ENCODE measurements at regions not wholly inside any gene's neighbourhood (a gene's known extent, or its start where the extent isn't known, plus 50 kb on each side); places are given as distances from the start of the nearest gene placed in this dataset.

GRCh38 chr2:67671464-67672450 is 274.6 kb downstream of the ETAA1 start:
- Histone ChIP-seq H3K27ac (ENCODE audit: low read depth, low read length) (no peak overlapping the region), H3K4me3 (ENCODE audit: low read depth in 1 of 5, low read length in 5 of 5) (no peak overlapping the region), H3K9ac (ENCODE audit: low read length in 5 of 5) (no peak overlapping the region), H3K4me1 (ENCODE audit: control insufficient read depth in 5 of 5, insufficient read depth in 5 of 5, low read length in 5 of 5) (peaks cover 0 to 8% (median 0%) of the 10 kb centered on the region in 5 donors), H3K27me3 (ENCODE audit: control insufficient read depth in 5 of 5, insufficient read depth in 4 of 5, low read length in 5 of 5) (no peaks in the 10 kb centered on the region), H3K36me3 (ENCODE audit: control insufficient read depth in 5 of 5, insufficient read depth in 5 of 5, low read length in 5 of 5) (no peaks in the 10 kb centered on the region), H3K9me3 (ENCODE audit: control insufficient read depth in 5 of 5, low read length in 5 of 5) (no peaks in the 10 kb centered on the region)

GRCh38 chr2:67674668-67675067 is 277.5 kb downstream of the ETAA1 start:
- Histone ChIP-seq H3K9ac (ENCODE audit: low read length in 5 of 5) (no peak overlapping the region), H3K27me3 (ENCODE audit: control insufficient read depth in 5 of 5, insufficient read depth in 4 of 5, low read length in 5 of 5) (no peaks in the 10 kb centered on the region), H3K27ac (ENCODE audit: low read depth, low read length) (no peak overlapping the region), H3K4me3 (ENCODE audit: low read depth in 1 of 5, low read length in 5 of 5) (no peak overlapping the region), H3K36me3 (ENCODE audit: control insufficient read depth in 5 of 5, insufficient read depth in 5 of 5, low read length in 5 of 5) (no peaks in the 10 kb centered on the region), H3K9me3 (ENCODE audit: control insufficient read depth in 5 of 5, low read length in 5 of 5) (no peaks in the 10 kb centered on the region), H3K4me1 (ENCODE audit: control insufficient read depth in 5 of 5, insufficient read depth in 5 of 5, low read length in 5 of 5) (no peaks in the 10 kb centered on the region)

- H3K4me1 ChIP-seq (ENCODE audit: control insufficient read depth in 5 of 5, insufficient read depth in 5 of 5, low read length in 5 of 5), result no peaks in the 10 kb centered on the region
- H3K9me3 ChIP-seq (ENCODE audit: control insufficient read depth in 5 of 5, low read length in 5 of 5), result no peaks in the 10 kb centered on the region
- H3K4me3 ChIP-seq (ENCODE audit: low read depth in 1 of 5, low read length in 5 of 5), result no peak overlapping the region
- no peak overlapping the region for H3K9ac ChIP-seq (ENCODE audit: low read length in 5 of 5)
- no peaks in the 10 kb centered on the region for H3K36me3 ChIP-seq (ENCODE audit: control insufficient read depth in 5 of 5, insufficient read depth in 5 of 5, low read length in 5 of 5)
- peaks cover 0 to 3% (median 0%) of the 10 kb centered on the region in 5 donors for H3K27me3 ChIP-seq (ENCODE audit: control insufficient read depth in 5 of 5, insufficient read depth in 4 of 5, low read length in 5 of 5)
- no peak overlapping the region for H3K27ac ChIP-seq (ENCODE audit: low read depth, low read length)
These were observed 287.9 kb downstream of the ETAA1 start for GRCh38 chr2:67684991-67685390.

GRCh38 chr2:67686254-67686653 is 289.1 kb downstream of the ETAA1 start:
- Histone ChIP-seq H3K36me3 (ENCODE audit: control insufficient read depth in 5 of 5, insufficient read depth in 5 of 5, low read length in 5 of 5) (no peaks in the 10 kb centered on the region), H3K9ac (ENCODE audit: low read length in 5 of 5) (no peak overlapping the region), H3K27me3 (ENCODE audit: control insufficient read depth in 5 of 5, insufficient read depth in 4 of 5, low read length in 5 of 5) (peaks cover 0 to 3% (median 0%) of the 10 kb centered on the region in 5 donors), H3K27ac (ENCODE audit: low read depth, low read length) (no peak overlapping the region), H3K4me3 (ENCODE audit: low read depth in 1 of 5, low read length in 5 of 5) (no peak overlapping the region), H3K4me1 (ENCODE audit: control insufficient read depth in 5 of 5, insufficient read depth in 5 of 5, low read length in 5 of 5) (no peaks in the 10 kb centered on the region), H3K9me3 (ENCODE audit: control insufficient read depth in 5 of 5, low read length in 5 of 5) (no peaks in the 10 kb centered on the region)

- no peak overlapping the region for H3K9ac ChIP-seq (ENCODE audit: low read length in 5 of 5)
- no peaks in the 10 kb centered on the region for H3K36me3 ChIP-seq (ENCODE audit: control insufficient read depth in 5 of 5, insufficient read depth in 5 of 5, low read length in 5 of 5)
- no peaks in the 10 kb centered on the region for H3K4me1 ChIP-seq (ENCODE audit: control insufficient read depth in 5 of 5, insufficient read depth in 5 of 5, low read length in 5 of 5)
- no peaks in the 10 kb centered on the region for H3K9me3 ChIP-seq (ENCODE audit: control insufficient read depth in 5 of 5, low read length in 5 of 5)
- no peak overlapping the region for H3K4me3 ChIP-seq (ENCODE audit: low read depth in 1 of 5, low read length in 5 of 5)
- H3K27ac ChIP-seq (ENCODE audit: low read depth, low read length), result no peak overlapping the region
- peaks cover 0 to 3% (median 0%) of the 10 kb centered on the region in 5 donors for H3K27me3 ChIP-seq (ENCODE audit: control insufficient read depth in 5 of 5, insufficient read depth in 4 of 5, low read length in 5 of 5)
These were observed 292.1 kb downstream of the ETAA1 start for GRCh38 chr2:67689186-67689585.

- no peaks in the 10 kb centered on the region for H3K9me3 ChIP-seq (ENCODE audit: control insufficient read depth in 5 of 5, low read length in 5 of 5)
- peaks cover 0 to 3% (median 0%) of the 10 kb centered on the region in 5 donors for H3K27me3 ChIP-seq (ENCODE audit: control insufficient read depth in 5 of 5, insufficient read depth in 4 of 5, low read length in 5 of 5)
- H3K4me1 ChIP-seq (ENCODE audit: control insufficient read depth in 5 of 5, insufficient read depth in 5 of 5, low read length in 5 of 5), result no peaks in the 10 kb centered on the region
- H3K4me3 ChIP-seq (ENCODE audit: low read depth in 1 of 5, low read length in 5 of 5), result no peak overlapping the region
- H3K36me3 ChIP-seq (ENCODE audit: control insufficient read depth in 5 of 5, insufficient read depth in 5 of 5, low read length in 5 of 5), result no peaks in the 10 kb centered on the region
- H3K27ac ChIP-seq (ENCODE audit: low read depth, low read length), result no peak overlapping the region
- H3K9ac ChIP-seq (ENCODE audit: low read length in 5 of 5), result no peak overlapping the region
These were observed 292.5 kb downstream of the ETAA1 start for GRCh38 chr2:67689651-67690050.

- no peak overlapping the region for H3K27ac ChIP-seq (ENCODE audit: low read depth, low read length)
- no peak overlapping the region for H3K9ac ChIP-seq (ENCODE audit: low read length in 5 of 5)
- no peak overlapping the region for H3K4me3 ChIP-seq (ENCODE audit: low read depth in 1 of 5, low read length in 5 of 5)
- no peaks in the 10 kb centered on the region for H3K27me3 ChIP-seq (ENCODE audit: control insufficient read depth in 5 of 5, insufficient read depth in 4 of 5, low read length in 5 of 5)
- H3K36me3 ChIP-seq (ENCODE audit: control insufficient read depth in 5 of 5, insufficient read depth in 5 of 5, low read length in 5 of 5), result no peaks in the 10 kb centered on the region
- no peaks in the 10 kb centered on the region for H3K9me3 ChIP-seq (ENCODE audit: control insufficient read depth in 5 of 5, low read length in 5 of 5)
- no peaks in the 10 kb centered on the region for H3K4me1 ChIP-seq (ENCODE audit: control insufficient read depth in 5 of 5, insufficient read depth in 5 of 5, low read length in 5 of 5)
These were observed 297.3 kb downstream of the ETAA1 start for GRCh38 chr2:67694445-67694844.

GRCh38 chr2:67701011-67701410 is 303.9 kb downstream of the ETAA1 start:
- Histone ChIP-seq H3K27ac (ENCODE audit: low read depth, low read length) (no peak overlapping the region), H3K27me3 (ENCODE audit: control insufficient read depth in 5 of 5, insufficient read depth in 4 of 5, low read length in 5 of 5) (no peaks in the 10 kb centered on the region), H3K4me3 (ENCODE audit: low read depth in 1 of 5, low read length in 5 of 5) (no peak overlapping the region), H3K9ac (ENCODE audit: low read length in 5 of 5) (no peak overlapping the region), H3K36me3 (ENCODE audit: control insufficient read depth in 5 of 5, insufficient read depth in 5 of 5, low read length in 5 of 5) (no peaks in the 10 kb centered on the region), H3K9me3 (ENCODE audit: control insufficient read depth in 5 of 5, low read length in 5 of 5) (no peaks in the 10 kb centered on the region), H3K4me1 (ENCODE audit: control insufficient read depth in 5 of 5, insufficient read depth in 5 of 5, low read length in 5 of 5) (no peaks in the 10 kb centered on the region)

GRCh38 chr2:67702284-67702683 is 305.2 kb downstream of the ETAA1 start:
- H3K4me1 ChIP-seq (ENCODE audit: control insufficient read depth in 5 of 5, insufficient read depth in 5 of 5, low read length in 5 of 5), result no peaks in the 10 kb centered on the region
- H3K9me3 ChIP-seq (ENCODE audit: control insufficient read depth in 5 of 5, low read length in 5 of 5), result no peaks in the 10 kb centered on the region
- H3K27me3 ChIP-seq (ENCODE audit: control insufficient read depth in 5 of 5, insufficient read depth in 4 of 5, low read length in 5 of 5), result no peaks in the 10 kb centered on the region
- no peak overlapping the region for H3K4me3 ChIP-seq (ENCODE audit: low read depth in 1 of 5, low read length in 5 of 5)
- no peaks in the 10 kb centered on the region for H3K36me3 ChIP-seq (ENCODE audit: control insufficient read depth in 5 of 5, insufficient read depth in 5 of 5, low read length in 5 of 5)
- no peak overlapping the region for H3K9ac ChIP-seq (ENCODE audit: low read length in 5 of 5)
- H3K27ac ChIP-seq (ENCODE audit: low read depth, low read length), result no peak overlapping the region

- H3K36me3 ChIP-seq (ENCODE audit: control insufficient read depth in 5 of 5, insufficient read depth in 5 of 5, low read length in 5 of 5), result no peaks in the 10 kb centered on the region
- no peak overlapping the region for H3K27ac ChIP-seq (ENCODE audit: low read depth, low read length)
- no peak overlapping the region for H3K4me3 ChIP-seq (ENCODE audit: low read depth in 1 of 5, low read length in 5 of 5)
- no peak overlapping the region for H3K9ac ChIP-seq (ENCODE audit: low read length in 5 of 5)
- H3K4me1 ChIP-seq (ENCODE audit: control insufficient read depth in 5 of 5, insufficient read depth in 5 of 5, low read length in 5 of 5), result no peaks in the 10 kb centered on the region
- H3K9me3 ChIP-seq (ENCODE audit: control insufficient read depth in 5 of 5, low read length in 5 of 5), result no peaks in the 10 kb centered on the region
- no peaks in the 10 kb centered on the region for H3K27me3 ChIP-seq (ENCODE audit: control insufficient read depth in 5 of 5, insufficient read depth in 4 of 5, low read length in 5 of 5)
These were observed 305.8 kb downstream of the ETAA1 start for GRCh38 chr2:67702937-67703336.
